ENCODE measurements at regions not wholly inside any gene's neighbourhood (a gene's known extent, or its start where the extent isn't known, plus 50 kb on each side); places are given as distances from the start of the nearest gene placed in this dataset.
"Not testable (repeated sequence)": the region's sequence is repeated elsewhere in the genome, so short reads cannot be mapped to it uniquely, and the experiment has no call there.

DNA sequence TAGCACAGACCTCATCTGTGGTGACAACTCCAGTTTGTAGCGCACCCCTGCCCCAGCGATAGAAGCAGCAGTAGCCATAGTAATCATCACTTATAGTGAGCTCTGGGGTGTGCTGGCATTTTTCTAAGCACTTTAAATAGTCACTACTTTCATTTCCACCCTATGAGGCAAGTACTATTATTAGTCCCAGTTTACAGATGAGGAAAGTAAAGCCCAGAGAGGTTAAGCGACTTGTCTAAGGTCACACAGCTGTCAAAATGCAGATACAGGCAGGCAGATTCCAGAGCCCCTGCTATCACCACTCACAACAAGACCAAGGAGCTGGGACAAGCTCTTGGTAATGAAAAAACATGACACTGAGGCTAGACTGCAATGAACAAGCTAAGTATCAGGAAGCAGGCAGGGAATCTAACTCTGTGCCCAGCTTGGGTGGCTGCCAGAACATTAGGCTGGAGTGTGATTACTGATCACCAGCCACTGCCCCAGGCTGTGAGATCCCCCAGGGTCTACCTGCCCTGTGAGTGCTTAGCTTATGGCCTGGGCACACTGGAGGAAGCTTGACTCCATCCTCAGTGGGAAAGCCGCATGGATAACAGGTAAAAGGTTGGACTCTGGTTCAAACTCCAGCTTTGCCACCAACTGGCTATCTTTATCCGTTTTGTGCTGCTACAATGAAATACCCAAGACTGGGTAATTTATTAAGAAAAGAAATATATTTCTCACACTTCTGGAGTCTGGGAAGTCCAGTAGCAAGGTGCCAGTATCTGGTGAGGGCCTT lies 561.1 kb downstream of the MN1 start:
- DNase-seq = no peak

GRCh38 chr22:27241430-27242321 lies 559.9 kb downstream of the MN1 start:
- peak; percentile 77 for DNase-seq

DNA sequence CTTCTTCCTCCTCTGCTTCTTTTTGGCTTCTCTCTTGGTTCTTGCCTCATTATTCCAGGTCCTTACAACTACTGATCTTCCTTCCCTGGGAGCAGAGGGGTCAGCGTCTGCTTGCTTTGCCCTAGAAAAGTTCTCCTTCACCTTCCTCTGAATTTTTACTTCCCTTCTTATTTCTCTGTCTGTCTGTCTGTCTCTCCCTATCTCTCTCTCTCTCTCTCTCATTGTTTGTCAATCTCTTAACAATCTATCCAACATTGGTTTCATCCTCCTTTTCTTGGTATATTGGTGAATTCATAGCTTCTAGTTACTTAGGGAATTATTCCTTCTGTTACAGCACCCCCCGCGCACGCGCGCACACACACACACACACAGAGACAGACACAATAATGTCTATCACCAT lies 559.1 kb downstream of the MN1 start:
- no peak for DNase-seq

DNA sequence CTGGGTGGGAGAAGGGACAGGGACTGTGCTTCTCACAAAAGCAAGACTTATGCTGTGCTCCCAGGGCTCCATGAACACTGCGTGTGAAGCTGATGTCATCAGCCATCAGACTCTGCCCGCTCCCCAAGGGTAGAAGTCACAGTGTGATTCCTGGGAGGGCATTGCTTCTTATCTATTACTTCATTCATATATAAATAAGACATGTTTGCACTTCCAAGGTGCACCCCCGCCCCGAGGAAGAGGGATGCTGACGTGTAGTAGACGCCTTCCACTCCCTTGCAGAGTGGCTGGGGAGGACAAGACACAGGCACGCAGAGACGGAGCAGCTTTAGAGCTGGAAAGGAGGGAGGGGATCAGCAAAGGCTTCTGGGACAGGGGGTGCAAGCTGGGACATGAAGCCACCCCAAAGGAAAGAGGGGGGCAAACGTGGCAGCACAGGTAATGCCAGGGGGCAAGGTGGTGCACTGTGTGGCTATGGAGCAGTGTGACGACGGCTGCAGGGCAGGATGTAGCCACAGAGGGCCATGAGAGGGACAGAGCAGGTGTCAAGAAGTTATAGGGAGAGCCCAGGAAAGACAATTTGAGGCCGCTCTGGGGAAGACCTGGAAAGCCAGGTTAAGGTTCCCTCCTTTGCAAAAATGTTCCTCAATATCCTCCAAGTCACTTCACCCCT lies 558.5 kb downstream of the MN1 start:
- no peak for DNase-seq

GRCh38 chr22:27244328-27244727 lies 557.2 kb downstream of the MN1 start:
- DNase-seq = no peak

- no peak for DNase-seq
These were observed 556.5 kb downstream of the MN1 start for GRCh38 chr22:27245056-27245455.

DNA sequence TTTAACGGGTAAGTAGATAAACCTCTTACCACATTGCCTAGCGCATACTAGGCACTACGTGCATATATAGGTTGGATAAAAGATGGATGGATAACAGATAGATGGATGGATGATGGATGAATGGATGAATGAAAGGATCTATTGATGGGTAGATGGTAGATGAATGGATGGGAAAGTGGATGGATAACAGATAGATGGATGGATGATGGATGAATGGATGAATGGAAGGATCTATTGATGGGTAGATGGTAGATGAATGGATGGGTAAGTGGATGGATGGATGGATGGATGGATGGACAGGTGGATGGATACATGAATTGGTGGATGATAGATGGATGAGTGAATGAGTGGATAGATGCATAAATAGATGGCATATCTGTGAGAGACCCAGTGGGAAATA lies 555.0 kb downstream of the MN1 start:
- no peak for DNase-seq

GRCh38 chr22:27247701-27248434 lies 553.7 kb downstream of the MN1 start:
- DNase-seq = no peak

- DNase-seq = no peak
These were observed 551.1 kb downstream of the MN1 start for GRCh38 chr22:27250418-27250817.

DNA sequence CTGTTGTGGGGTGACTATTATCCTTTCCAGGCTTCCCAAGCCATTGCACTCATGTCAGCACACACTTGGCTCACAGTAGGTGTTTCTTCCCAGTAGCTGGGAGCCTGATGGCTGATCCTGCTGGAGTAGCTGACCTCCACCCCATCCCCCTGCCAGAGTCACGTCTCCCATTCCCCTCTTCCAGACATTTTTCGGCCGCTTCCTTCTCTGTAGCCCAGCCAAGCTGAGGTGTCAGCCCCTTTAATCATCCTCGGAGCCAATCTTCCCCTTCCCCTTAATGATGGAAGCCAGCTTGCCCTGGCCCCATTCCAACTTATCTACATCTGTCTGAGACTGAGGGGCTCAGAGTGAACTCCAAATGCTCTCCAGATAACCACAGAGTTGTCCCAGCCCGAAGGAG lies 550.7 kb downstream of the MN1 start:
- no peak for DNase-seq

- no peak for DNase-seq
These were observed 550.0 kb downstream of the MN1 start for GRCh38 chr22:27251563-27251962.

DNA sequence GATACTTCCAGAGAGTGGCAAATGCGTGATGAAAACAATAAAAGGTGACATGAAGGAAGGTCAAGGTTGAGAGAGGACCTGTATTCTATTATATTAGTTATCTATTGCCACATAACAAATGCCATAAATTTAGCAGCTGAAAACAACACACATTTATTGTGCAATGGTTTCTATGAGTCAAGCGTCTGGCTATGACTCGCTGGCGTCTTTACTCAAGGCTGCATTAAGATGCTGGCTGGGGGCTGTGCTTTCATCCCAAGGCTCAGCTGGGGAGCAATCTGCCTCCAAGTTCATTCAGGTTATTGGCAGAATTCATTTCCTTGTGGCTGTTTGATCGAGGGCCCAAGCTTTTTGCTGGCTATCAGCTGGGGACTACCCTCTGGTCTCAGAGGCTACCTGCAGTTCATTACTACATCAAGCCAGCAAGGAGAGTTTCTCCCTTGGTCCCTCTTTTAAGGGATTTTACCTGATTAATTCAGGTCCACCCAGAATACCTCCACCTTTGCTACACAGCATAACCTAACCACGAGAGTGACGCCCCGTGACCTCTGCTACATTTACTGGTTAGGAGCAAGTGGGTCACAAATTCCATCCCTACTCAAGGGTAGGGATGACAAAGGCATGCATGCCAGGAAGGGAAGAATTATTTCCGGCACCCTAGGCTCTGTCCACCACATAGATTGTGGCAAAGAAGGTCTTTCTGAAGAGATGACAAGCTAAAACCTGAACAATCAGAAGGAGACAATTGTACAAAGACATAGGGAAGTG lies 549.1 kb downstream of the MN1 start:
- no peak for DNase-seq

- peak; percentile 69 for DNase-seq
These were observed 548.3 kb downstream of the MN1 start for GRCh38 chr22:27253108-27253902.

DNA sequence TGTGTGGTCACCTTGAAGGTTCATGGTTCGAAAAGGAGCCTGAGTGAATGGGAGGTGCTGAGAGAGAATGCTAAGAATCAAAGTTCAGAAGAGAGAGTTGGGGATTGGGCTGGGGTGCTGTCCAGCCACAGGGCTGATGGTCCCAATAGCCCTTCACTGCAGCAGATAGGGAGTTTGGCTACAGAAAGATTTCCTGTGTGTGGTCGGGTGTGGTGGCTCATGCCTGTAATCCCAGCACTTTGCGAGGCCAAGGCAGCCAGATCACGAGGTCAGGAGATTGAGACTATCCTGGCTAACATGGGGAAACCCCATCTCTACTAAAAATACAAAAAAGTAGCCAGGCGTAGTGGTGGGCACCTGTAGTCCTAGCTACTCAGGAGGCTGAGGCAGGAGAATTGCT lies 547.5 kb downstream of the MN1 start:
- DNase-seq = not testable (repeated sequence)

GRCh38 chr22:27255580-27255979 lies 546.0 kb downstream of the MN1 start:
- no peak for DNase-seq

DNA sequence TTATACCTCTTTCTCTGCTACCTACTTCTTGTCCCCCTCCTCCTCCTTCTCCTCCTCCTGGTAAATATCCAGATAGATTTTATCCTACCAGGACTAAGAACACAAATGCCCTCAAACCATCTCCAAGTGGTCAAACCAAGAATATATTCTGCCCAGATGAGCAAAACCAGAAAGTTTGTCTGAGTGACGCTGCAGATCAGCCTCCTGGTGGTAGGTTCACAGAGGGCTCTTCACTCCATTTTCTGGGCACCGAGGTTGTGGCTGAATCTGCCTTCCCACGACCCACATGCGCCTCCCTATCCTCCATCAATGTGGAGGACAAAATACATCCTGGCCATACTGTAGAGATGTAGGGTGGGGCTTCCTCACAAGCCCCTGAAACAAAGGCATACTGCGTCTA lies 543.6 kb downstream of the MN1 start:
- DNase-seq = no peak

DNA sequence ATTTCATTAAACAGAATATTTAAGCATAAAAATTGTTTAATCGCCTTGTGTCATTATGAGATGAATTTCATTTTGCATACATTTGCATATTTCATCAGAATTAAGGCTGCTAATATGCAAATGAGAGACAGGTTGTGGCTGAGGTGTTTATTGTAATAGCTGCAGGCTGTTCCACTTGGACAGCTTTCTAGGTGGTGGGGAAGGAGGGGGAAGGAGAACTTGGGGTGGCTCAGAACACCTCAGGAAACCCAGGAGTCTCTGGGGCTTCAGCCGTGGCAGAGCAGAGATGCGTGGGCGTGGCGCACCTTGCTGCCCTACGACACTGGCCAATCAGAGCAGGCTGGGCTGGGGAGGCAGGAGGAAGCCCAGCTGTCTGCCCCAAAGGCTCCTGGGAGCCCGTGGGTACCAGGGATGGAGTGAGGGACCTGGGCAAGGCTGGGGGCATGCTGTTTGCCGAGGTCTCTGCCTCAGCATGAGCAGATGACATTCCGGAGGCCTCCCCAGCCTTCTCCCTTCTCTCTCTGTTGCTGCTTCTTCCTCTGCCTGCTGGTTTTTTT lies 542.9 kb downstream of the MN1 start:
- no peak for DNase-seq

DNA sequence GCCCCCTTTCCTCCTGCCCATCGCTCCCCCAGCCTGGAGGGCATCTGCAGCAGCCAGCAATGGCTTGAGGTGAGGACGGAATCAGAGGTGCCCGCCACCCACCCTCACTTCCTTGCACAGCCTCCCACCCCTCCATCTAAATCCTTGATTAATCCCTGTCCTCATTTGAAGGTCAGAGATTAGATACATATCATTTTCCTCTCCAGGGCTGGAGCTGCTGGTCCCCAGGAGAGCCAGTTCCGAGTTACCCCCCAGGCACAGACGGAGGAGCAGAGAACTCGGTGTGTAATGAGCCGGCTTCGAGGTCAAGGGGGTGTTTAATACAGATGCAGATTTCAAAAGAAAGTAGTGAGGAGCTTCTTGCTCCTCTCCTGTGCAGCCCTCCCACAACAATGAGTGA lies 542.1 kb downstream of the MN1 start:
- no peak for DNase-seq

GRCh38 chr22:27260087-27260698 lies 541.4 kb downstream of the MN1 start:
- DNase-seq = no peak

DNA sequence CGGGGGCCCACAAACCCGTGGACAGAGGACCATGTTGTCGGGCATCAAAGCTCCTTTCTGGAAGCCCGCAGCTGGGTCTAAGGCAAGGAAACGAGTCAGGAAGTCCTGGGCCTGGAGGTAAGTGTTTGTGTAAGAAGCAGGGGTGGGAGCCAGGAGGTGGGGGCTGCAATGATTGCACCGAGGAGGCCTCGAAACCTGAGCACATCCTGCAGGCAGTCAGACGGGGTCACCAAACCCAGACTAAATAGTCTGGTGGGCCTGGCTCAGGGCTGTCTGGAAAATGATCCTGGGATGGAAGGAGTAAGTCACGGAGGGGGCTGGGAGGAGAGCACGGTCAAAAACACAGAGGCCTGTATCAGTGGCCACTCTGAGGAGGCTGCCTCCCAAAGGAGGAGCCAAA lies 539.2 kb downstream of the MN1 start:
- DNase-seq = no peak
